PC-3 (cell line): ENCODE measurements at regions not wholly inside any gene's neighbourhood (a gene's known extent, or its start where the extent isn't known, plus 50 kb on each side); places are given as distances from the start of the nearest gene placed in this dataset.

Experiments
- ATAC-seq: fragments of 200-7000 bp; cut with Tn5 transposase; 2 replicates; pipeline ENCODE4 v1.9.1; 2020; ENCODE audit warnings: mild to moderate bottlenecking, moderate library complexity
- BruUV-seq: library from RNA; stranded (reverse); fragments of 400-500 nt; replicated peaks from 2 replicates; lab custom pipeline; 2021; lab: Mats Ljungman, UMichigan
- CTCF ChIA-PET: fragments of 300-600 bp; sonication (Branson Sonifier 250); formaldehyde crosslinking; loops from one replicate; lab custom pipeline; 2022; ENCODE audit warnings: antibody characterized with exemption; lab: Charles Lee
- POLR2A ChIA-PET: fragments of 300-600 bp; sonication (Branson Sonifier 250); formaldehyde crosslinking; loops from one replicate; lab custom pipeline; 2022; ENCODE audit warnings: antibody characterized with exemption; ENCODE audit not compliant: unreplicated experiment; lab: Charles Lee
- DNase-seq: peaks from one replicate; pipeline ENCODE4 v3.0.0-alpha.2; 2015
- H2AFZ ChIP-seq: fragments of 300-600 bp; sonication (generic); 2 replicates; pipeline ENCODE4 v1.6.0; 2016; ENCODE audit warnings: antibody characterized with exemption, low read length
- H3F3A ChIP-seq: fragments of 300-600 bp; sonication (generic); one replicate; pipeline ENCODE4 v1.6.0; 2017; ENCODE audit warnings: antibody characterized with exemption, low read length, control low read depth, mild to moderate bottlenecking; ENCODE audit not compliant: unreplicated experiment
- H3K27ac ChIP-seq: fragments of 300-600 bp; sonication (generic); 2 replicates; pipeline ENCODE4 v1.5.1; 2016; ENCODE audit warnings: mild to moderate bottlenecking, low read length
- H3K27me3 ChIP-seq: fragments of 300-600 bp; sonication (generic); 2 replicates; pipeline ENCODE4 v1.6.1; 2016; ENCODE audit warnings: low read length, mixed read lengths
- H3K36me3 ChIP-seq: fragments of 300-600 bp; sonication (generic); 2 replicates; pipeline ENCODE4 v1.6.1; 2016; ENCODE audit warnings: low read depth, mixed run types, low read length, mixed read lengths
- H3K4me1 ChIP-seq: fragments of 300-600 bp; sonication (generic); 2 replicates; pipeline ENCODE4 v1.5.1; 2016; ENCODE audit warnings: low read length; ENCODE audit not compliant: insufficient read depth
- H3K4me2 ChIP-seq: fragments of 300-600 bp; sonication (generic); 2 replicates; pipeline ENCODE4 v1.6.0; 2016; ENCODE audit warnings: low read length
- H3K4me3 ChIP-seq: fragments of 300-600 bp; sonication (generic); 2 replicates; pipeline ENCODE4 v1.5.1; 2016; ENCODE audit warnings: mild to moderate bottlenecking, low read length, mixed read lengths
- H3K79me2 ChIP-seq: fragments of 300-600 bp; sonication (generic); 2 replicates; pipeline ENCODE4 v1.6.1; 2017; ENCODE audit warnings: low read length, mixed read lengths
- H3K9ac ChIP-seq: fragments of 300-600 bp; sonication (generic); 2 replicates; pipeline ENCODE4 v1.6.0; 2016; ENCODE audit warnings: mild to moderate bottlenecking, low read length
- H3K9me2 ChIP-seq: fragments of 300-600 bp; sonication (generic); replicated peaks from 2 replicates; pipeline ENCODE4 v1.6.1; 2016; ENCODE audit warnings: mixed run types, low read length, mixed read lengths
- H3K9me3 ChIP-seq: fragments of 300-600 bp; sonication (generic); 2 replicates; pipeline ENCODE4 v1.6.1; 2016; ENCODE audit warnings: low read length, mixed read lengths
- H4K20me1 ChIP-seq: fragments of 300-600 bp; sonication (generic); 2 replicates; pipeline ENCODE4 v1.6.1; 2016; ENCODE audit warnings: low read length, mixed read lengths
- CTCF ChIP-seq: fragments of 300-600 bp; sonication (generic); conservative IDR thresholded peaks from 2 replicates; pipeline ENCODE4 v1.5.1; 2017; ENCODE audit warnings: antibody characterized with exemption, low read depth, mild to moderate bottlenecking, low read length
- EZH2 ChIP-seq: fragments of 300-600 bp; sonication (generic); IDR thresholded peaks from one replicate; pipeline ENCODE4 v1.6.1; 2017; ENCODE audit warnings: antibody characterized with exemption, mild to moderate bottlenecking, low read length; ENCODE audit not compliant: unreplicated experiment
- EZH2phosphoT487 ChIP-seq: fragments of 300-600 bp; sonication (generic); IDR thresholded peaks from 2 replicates; pipeline ENCODE4 v1.6.1; 2018; ENCODE audit warnings: mild to moderate bottlenecking, antibody characterized with exemption, low read length, borderline replicate concordance
- intact Hi-C: fragments of 100-400 bp; cut with micrococcal nuclease; formaldehyde crosslinking; loops from 2 replicates; pipeline ENCODE4 v1.9.0; 2023

- Histone ChIP-seq H3K4me2 (no peak overlapping the region), H3K9ac (no peak overlapping the region), H4K20me1 (no peaks in the 10 kb centered on the region), H3K9me3 (no peaks in the 10 kb centered on the region), H3K4me3 (no peak overlapping the region), H3K27ac (no peak overlapping the region), H3K9me2 (no peaks in the 10 kb centered on the region), H3K79me2 (no peaks in the 10 kb centered on the region), H3F3A (no peaks in the 10 kb centered on the region), H3K27me3 (no peaks in the 10 kb centered on the region), H3K4me1 (peaks cover 14% of the 10 kb centered on the region), H3K36me3 (no peaks in the 10 kb centered on the region), H2AFZ (no peak overlapping the region)
- intact Hi-C loops, result no loop called here
- no peak for DNase-seq
- CTCF ChIA-PET, result no interaction called here
- POLR2A ChIA-PET, result no interaction called here
- TF ChIP-seq EZH2phosphoT487, result no peak
- no peak for TF ChIP-seq EZH2
- TF ChIP-seq CTCF, result no peak
- no peak for ATAC-seq
- BruUV-seq, result no TSS peak
Measured at GRCh38 chr5:136722086-136722485, 356.7 kb upstream of the TRPC7 start.

GRCh38 chr5:136720674-136721073, 355.3 kb upstream of the TRPC7 start:
- Histone ChIP-seq H2AFZ (no peak overlapping the region), H3K36me3 (no peaks in the 10 kb centered on the region), H4K20me1 (no peaks in the 10 kb centered on the region), H3K4me3 (no peak overlapping the region), H3K79me2 (no peaks in the 10 kb centered on the region), H3K4me2 (no peak overlapping the region), H3K9me3 (no peaks in the 10 kb centered on the region), H3F3A (no peaks in the 10 kb centered on the region), H3K27ac (no peak overlapping the region), H3K9ac (no peak overlapping the region), H3K4me1 (peaks cover 14% of the 10 kb centered on the region), H3K27me3 (no peaks in the 10 kb centered on the region), H3K9me2 (no peaks in the 10 kb centered on the region)
- ATAC-seq, result no peak
- TF ChIP-seq EZH2, result no peak
- TF ChIP-seq EZH2phosphoT487, result no peak
- TF ChIP-seq CTCF, result no peak
- ChIA-PET CTCF (no interaction called here), POLR2A (no interaction called here)
- intact Hi-C loops, result no loop called here
- DNase-seq, result no peak
- BruUV-seq, result no TSS peak

- DNase-seq (no peak), ATAC-seq (no peak)
- Histone ChIP-seq H3K36me3 (no peaks in the 10 kb centered on the region), H3K4me3 (no peak overlapping the region), H3F3A (no peaks in the 10 kb centered on the region), H3K27ac (no peak overlapping the region), H3K79me2 (no peaks in the 10 kb centered on the region), H3K4me2 (no peak overlapping the region), H3K9me2 (no peaks in the 10 kb centered on the region), H3K27me3 (no peaks in the 10 kb centered on the region), H4K20me1 (no peaks in the 10 kb centered on the region), H3K9ac (no peak overlapping the region), H2AFZ (no peak overlapping the region), H3K9me3 (no peaks in the 10 kb centered on the region), H3K4me1 (no peaks in the 10 kb centered on the region)
- TF ChIP-seq EZH2phosphoT487, result no peak
- no peak for TF ChIP-seq EZH2
- TF ChIP-seq CTCF, result no peak
- no TSS peak for BruUV-seq
- intact Hi-C loops, result no loop called here
- ChIA-PET CTCF (interaction anchor here (0.6 kb wide), 1 partner anchor 553 kb away, joined by 3 read pairs; no protein-coding TSS in a partner anchor), POLR2A (no interaction called here)
Measured at GRCh38 chr5:136717917-136718316, 352.6 kb upstream of the TRPC7 start.
